ENCODE measurements at regions not wholly inside any gene's neighbourhood (a gene's known extent, or its start where the extent isn't known, plus 50 kb on each side); places are given as distances from the start of the nearest gene placed in this dataset.

- no peak for DNase-seq (ENCODE audit: low read depth)
- no peak for TF ChIP-seq CTCF (conservative IDR thresholded peaks at IDR 0.05; ENCODE audit: low read depth, low read length)
- no peak overlapping the region for H3K4me3 ChIP-seq (ENCODE audit: low read depth, low read length)
Measured at GRCh38 chr2:8433390-8433789, 248.5 kb upstream of the ID2 start.

- no peak for TF ChIP-seq CTCF (conservative IDR thresholded peaks at IDR 0.05; ENCODE audit: low read depth, low read length)
- no peak overlapping the region for H3K4me3 ChIP-seq (ENCODE audit: low read depth, low read length)
- no peak for DNase-seq (ENCODE audit: low read depth)
Measured at GRCh38 chr2:8435608-8436007, 246.2 kb upstream of the ID2 start.

GRCh38 chr2:8436585-8436984 is 245.3 kb upstream of the ID2 start:
- no peak for DNase-seq (ENCODE audit: low read depth)
- no peak overlapping the region for H3K4me3 ChIP-seq (ENCODE audit: low read depth, low read length)
- no peak for TF ChIP-seq CTCF (conservative IDR thresholded peaks at IDR 0.05; ENCODE audit: low read depth, low read length)

GRCh38 chr2:8437228-8437948 is 244.5 kb upstream of the ID2 start:
- no peak overlapping the region for H3K4me3 ChIP-seq (ENCODE audit: low read depth, low read length)
- DNase-seq (ENCODE audit: low read depth) = no peak
- no peak for TF ChIP-seq CTCF (conservative IDR thresholded peaks at IDR 0.05; ENCODE audit: low read depth, low read length)

- TF ChIP-seq CTCF (conservative IDR thresholded peaks at IDR 0.05; ENCODE audit: low read depth, low read length) = no peak
Measured at GRCh38 chr2:8437949-8438400, 243.9 kb upstream of the ID2 start.

GRCh38 chr2:8438476-8438875 is 243.4 kb upstream of the ID2 start:
- DNase-seq (ENCODE audit: low read depth) = no peak
- no peak for TF ChIP-seq CTCF (conservative IDR thresholded peaks at IDR 0.05; ENCODE audit: low read depth, low read length)
- no peak overlapping the region for H3K4me3 ChIP-seq (ENCODE audit: low read depth, low read length)

More at GRCh38 chr2:8437949-8438400, 243.9 kb upstream of the ID2 start:
- H3K4me3 ChIP-seq (ENCODE audit: low read depth, low read length) = no peak overlapping the region
- DNase-seq (ENCODE audit: low read depth) = no peak

- no peak for TF ChIP-seq CTCF (conservative IDR thresholded peaks at IDR 0.05; ENCODE audit: low read depth, low read length)
- H3K4me3 ChIP-seq (ENCODE audit: low read depth, low read length) = no peak overlapping the region
- DNase-seq (ENCODE audit: low read depth) = no peak
Measured at GRCh38 chr2:8438996-8439395, 242.9 kb upstream of the ID2 start.

Data from epithelial cell of proximal tubule (primary cell).